Hepatocyte (in vitro differentiated cells): ENCODE measurements at regions not wholly inside any gene's neighbourhood (a gene's known extent, or its start where the extent isn't known, plus 50 kb on each side); places are given as distances from the start of the nearest gene placed in this dataset.

Experiments
- DNase-seq: peaks from one replicate; pipeline ENCODE4 v3.0.0-alpha.2; 2016; ENCODE audit warnings: low spot score
- H2AFZ ChIP-seq: fragments of 200-600 bp; sonication (generic); 2 replicates; pipeline ENCODE4 v1.6.0; 2016; ENCODE audit warnings: antibody characterized with exemption, mild to moderate bottlenecking
- H3K27ac ChIP-seq: fragments of 200-600 bp; sonication (generic); 2 replicates; pipeline ENCODE4 v1.5.1; 2016; ENCODE audit warnings: mild to moderate bottlenecking
- H3K27me3 ChIP-seq: fragments of 200-600 bp; sonication (generic); 2 replicates; pipeline ENCODE4 v1.6.1; 2016
- H3K36me3 ChIP-seq: fragments of 200-600 bp; sonication (generic); replicated peaks from 2 replicates; pipeline ENCODE4 v1.5.1; 2016; ENCODE audit warnings: low read depth; ENCODE audit not compliant: insufficient read depth
- H3K4me1 ChIP-seq: fragments of 200-600 bp; sonication (generic); 2 replicates; pipeline ENCODE4 v1.5.1; 2016; ENCODE audit warnings: mild to moderate bottlenecking, moderate library complexity; ENCODE audit not compliant: insufficient read depth
- H3K4me2 ChIP-seq: fragments of 200-600 bp; sonication (generic); 2 replicates; pipeline ENCODE4 v1.6.0; 2016
- H3K4me3 ChIP-seq: fragments of 200-600 bp; sonication (generic); 2 replicates; pipeline ENCODE4 v1.5.1; 2016; ENCODE audit warnings: mild to moderate bottlenecking
- H3K79me2 ChIP-seq: fragments of 200-600 bp; sonication (generic); 2 replicates; pipeline ENCODE4 v1.6.0; 2017; ENCODE audit warnings: mild to moderate bottlenecking
- H3K9me2 ChIP-seq: fragments of 200-600 bp; sonication (generic); replicated peaks from 2 replicates; pipeline ENCODE4 v1.6.0; 2017; ENCODE audit warnings: mild to moderate bottlenecking; ENCODE audit not compliant: insufficient read depth
- H3K9me3 ChIP-seq: fragments of 200-600 bp; sonication (generic); 2 replicates; pipeline ENCODE4 v1.5.1; 2016; ENCODE audit warnings: low read depth, mild to moderate bottlenecking
- H4K20me1 ChIP-seq: fragments of 200-600 bp; sonication (generic); 2 replicates; pipeline ENCODE4 v1.6.0; 2016; ENCODE audit warnings: mild to moderate bottlenecking; ENCODE audit not compliant: insufficient read depth, poor library complexity, severe bottlenecking
- CTCF ChIP-seq: fragments of 200-600 bp; sonication (generic); IDR thresholded peaks from 2 replicates; pipeline ENCODE4 v1.5.1; 2016; ENCODE audit warnings: antibody characterized with exemption, mild to moderate bottlenecking; ENCODE audit not compliant: poor library complexity
- EZH2 ChIP-seq: fragments of 200-600 bp; sonication (generic); IDR thresholded peaks from 2 replicates; pipeline ENCODE4 v1.6.1; 2016; ENCODE audit warnings: antibody characterized with exemption, mild to moderate bottlenecking, borderline replicate concordance
- EZH2phosphoT487 ChIP-seq: fragments of 200-600 bp; sonication (generic); IDR thresholded peaks from one replicate; pipeline ENCODE4 v1.6.1; 2018; ENCODE audit warnings: antibody characterized with exemption, mild to moderate bottlenecking, low read depth, moderate library complexity; ENCODE audit not compliant: unreplicated experiment, severe bottlenecking
- WGBS: methylation state at CpG from one replicate; pipeline ENCODE4 v1.1.6; 2016; ENCODE audit warnings: low lambda C conversion rate; ENCODE audit errors: missing lambda C conversion rate; 5-methylcytosine and 5-hydroxymethylcytosine counted together

GRCh38 chr2:59570818-59571217 lies 982.6 kb downstream of the BCL11A start:
- Histone ChIP-seq H3K27me3 (no peaks in the 10 kb centered on the region), H3K4me2 (no peak overlapping the region), H3K4me1 (peaks cover 9% of the 10 kb centered on the region), H3K4me3 (no peak overlapping the region), H2AFZ (no peak overlapping the region), H4K20me1 (no peaks in the 10 kb centered on the region), H3K36me3 (no peaks in the 10 kb centered on the region), H3K79me2 (no peaks in the 10 kb centered on the region), H3K27ac (no peak overlapping the region), H3K9me2 (no peaks in the 10 kb centered on the region), H3K9me3 (no peaks in the 10 kb centered on the region)
- DNase-seq = no peak
- TF ChIP-seq EZH2phosphoT487 = no peak
- TF ChIP-seq EZH2 = no peak
- TF ChIP-seq CTCF = no peak
- 97% methylated on average over 1 of the region's 1 CpG for WGBS

GRCh38 chr2:59569124-59569523 lies 984.3 kb downstream of the BCL11A start:
- TF ChIP-seq EZH2 (no peak), CTCF (no peak), EZH2phosphoT487 (no peak)
- Histone ChIP-seq H3K9me2 (no peaks in the 10 kb centered on the region), H2AFZ (no peak overlapping the region), H3K9me3 (no peaks in the 10 kb centered on the region), H3K4me3 (no peak overlapping the region), H3K4me2 (no peak overlapping the region), H3K4me1 (peaks cover 9% of the 10 kb centered on the region), H4K20me1 (no peaks in the 10 kb centered on the region), H3K79me2 (no peaks in the 10 kb centered on the region), H3K27ac (no peak overlapping the region), H3K36me3 (no peaks in the 10 kb centered on the region), H3K27me3 (no peaks in the 10 kb centered on the region)
- DNase-seq = no peak
- 69% methylated on average over 1 of the region's 1 CpG for WGBS

GRCh38 chr2:59568461-59568860 lies 985.0 kb downstream of the BCL11A start:
- no peak overlapping the region for H2AFZ ChIP-seq
- no peak for DNase-seq
- no peak overlapping the region for H3K4me2 ChIP-seq
- WGBS = 79% methylated on average over 3 of the region's 3 CpGs
- H3K4me1 ChIP-seq = peaks cover 9% of the 10 kb centered on the region
- no peaks in the 10 kb centered on the region for H3K27me3 ChIP-seq
- no peaks in the 10 kb centered on the region for H3K9me2 ChIP-seq
- no peaks in the 10 kb centered on the region for H3K9me3 ChIP-seq
- H3K36me3 ChIP-seq = no peaks in the 10 kb centered on the region
- no peaks in the 10 kb centered on the region for H4K20me1 ChIP-seq
- no peak overlapping the region for H3K27ac ChIP-seq
- no peaks in the 10 kb centered on the region for H3K79me2 ChIP-seq
- no peak overlapping the region for H3K4me3 ChIP-seq
- TF ChIP-seq CTCF = no peak
- TF ChIP-seq EZH2 = no peak
- TF ChIP-seq EZH2phosphoT487 = no peak

GRCh38 chr2:59567151-59567550 lies 986.3 kb downstream of the BCL11A start:
- no peak overlapping the region for H3K4me2 ChIP-seq
- no peaks in the 10 kb centered on the region for H3K9me3 ChIP-seq
- H3K79me2 ChIP-seq = no peaks in the 10 kb centered on the region
- no peaks in the 10 kb centered on the region for H3K9me2 ChIP-seq
- DNase-seq = no peak
- H3K36me3 ChIP-seq = no peaks in the 10 kb centered on the region
- no peak overlapping the region for H3K4me3 ChIP-seq
- TF ChIP-seq EZH2 = no peak
- no peak overlapping the region for H2AFZ ChIP-seq
- no peaks in the 10 kb centered on the region for H3K27me3 ChIP-seq
- H3K27ac ChIP-seq = no peak overlapping the region
- H3K4me1 ChIP-seq = peaks cover 9% of the 10 kb centered on the region
- no peaks in the 10 kb centered on the region for H4K20me1 ChIP-seq
- WGBS = 60% methylated on average over 6 of the region's 6 CpGs
